ENCODE measurements at regions not wholly inside any gene's neighbourhood (a gene's known extent, or its start where the extent isn't known, plus 50 kb on each side); places are given as distances from the start of the nearest gene placed in this dataset.

DNA sequence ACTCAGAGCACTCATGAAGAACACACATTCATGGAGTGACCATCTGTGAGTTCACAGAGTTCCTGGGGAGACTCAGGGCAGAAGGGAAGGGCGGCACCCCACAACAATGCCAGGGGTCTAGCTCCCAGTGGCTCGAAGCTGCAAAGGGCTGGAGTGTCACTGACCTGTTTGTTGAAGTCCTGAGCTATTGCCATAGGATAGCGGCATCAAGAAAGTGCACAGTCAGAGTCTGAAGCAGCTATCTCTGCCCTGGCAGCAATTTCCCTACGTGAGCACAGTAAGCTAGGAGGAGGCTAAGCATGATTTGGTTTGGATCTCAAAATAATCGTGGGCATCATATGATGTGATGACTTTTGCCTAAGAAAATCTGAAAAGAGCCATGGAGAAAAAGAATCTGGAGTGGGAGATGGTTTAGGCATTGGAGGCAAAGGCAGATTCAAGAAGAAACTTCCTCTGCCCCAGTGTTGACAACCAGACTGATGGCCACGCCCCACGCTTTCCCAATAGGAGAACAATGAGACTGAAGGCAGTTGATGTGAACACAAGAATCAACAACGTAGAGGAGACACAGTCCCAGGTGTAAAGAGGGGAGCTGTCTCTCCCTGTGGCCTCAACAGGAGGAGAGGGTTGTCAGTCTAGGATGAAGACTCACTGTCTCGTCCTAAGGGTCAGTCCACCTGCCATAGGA is 100.0 kb upstream of the SLC25A33 start:
- Histone ChIP-seq H3K36me3 (replicated peaks in 1 of 2; ENCODE audit: control extremely low read depth in 1 of 2, control insufficient read depth in 1 of 2, extremely low read depth in 1 of 2, insufficient read depth in 2 of 2, low read length in 1 of 2) (no peaks in the 10 kb centered on the region), H3K79me2 (ENCODE audit: control insufficient read depth, insufficient read depth, low read length) (no peaks in the 10 kb centered on the region), H3K9me3 (ENCODE audit: control extremely low read depth in 1 of 3, control insufficient read depth in 2 of 3, insufficient read depth in 1 of 3, low read length in 2 of 3) (no peaks in the 10 kb centered on the region), H3K4me3 (ENCODE audit: control extremely low read depth in 1 of 5, extremely low read depth in 1 of 5, insufficient read depth in 1 of 5, low read depth in 2 of 5, low read length in 4 of 5) (no peak overlapping the region), H3K9ac (ENCODE audit: low read length) (no peak overlapping the region), H3K27ac (ENCODE audit: low read length in 2 of 2) (no peak overlapping the region), H4K20me1 (ENCODE audit: control insufficient read depth, insufficient read depth, low read length, poor library complexity, severe bottlenecking) (no peaks in the 10 kb centered on the region), H3K27me3 (replicated peaks in 1 of 4; ENCODE audit: control extremely low read depth in 1 of 4, control insufficient read depth in 3 of 4, insufficient read depth in 4 of 4, low read length in 3 of 4) (no peaks in the 10 kb centered on the region), H2AFZ (ENCODE audit: insufficient read depth, low read depth, low read length, poor library complexity, severe bottlenecking) (no peak overlapping the region), H3K4me2 (replicated peaks; ENCODE audit: low read depth, low read length, poor library complexity, severe bottlenecking) (no peak overlapping the region), H3K4me1 (ENCODE audit: control insufficient read depth in 2 of 2, insufficient read depth in 2 of 2, low read length in 2 of 2) (no peaks in the 10 kb centered on the region)
- DNase-seq (no peak), ATAC-seq (ENCODE audit: low read depth) (no peak)
- Mint-ChIP-seq H3K27me3 (peaks cover 12% of the 10 kb centered on the region), H3K4me1 (no peaks in the 10 kb centered on the region), H3K4me3 (no peak overlapping the region), H3K9me3 (ENCODE audit: insufficient read depth) (no peaks in the 10 kb centered on the region), H3K27ac (no peak overlapping the region)
- WGBS (ENCODE audit: insufficient coverage): 79% methylated on average over 7 of the region's 9 CpGs
- intact Hi-C loops (cut with micrococcal nuclease): no loop called here
- ChIA-PET POLR2A (no interaction called here), CTCF (interaction anchor here (0.6 to 1.2 kb wide), 5 partner anchors 10 to 328 kb away, joined by 3 to 4 read pairs (median 3); no protein-coding TSS in a partner anchor)
- TF ChIP-seq, protein P1, sequence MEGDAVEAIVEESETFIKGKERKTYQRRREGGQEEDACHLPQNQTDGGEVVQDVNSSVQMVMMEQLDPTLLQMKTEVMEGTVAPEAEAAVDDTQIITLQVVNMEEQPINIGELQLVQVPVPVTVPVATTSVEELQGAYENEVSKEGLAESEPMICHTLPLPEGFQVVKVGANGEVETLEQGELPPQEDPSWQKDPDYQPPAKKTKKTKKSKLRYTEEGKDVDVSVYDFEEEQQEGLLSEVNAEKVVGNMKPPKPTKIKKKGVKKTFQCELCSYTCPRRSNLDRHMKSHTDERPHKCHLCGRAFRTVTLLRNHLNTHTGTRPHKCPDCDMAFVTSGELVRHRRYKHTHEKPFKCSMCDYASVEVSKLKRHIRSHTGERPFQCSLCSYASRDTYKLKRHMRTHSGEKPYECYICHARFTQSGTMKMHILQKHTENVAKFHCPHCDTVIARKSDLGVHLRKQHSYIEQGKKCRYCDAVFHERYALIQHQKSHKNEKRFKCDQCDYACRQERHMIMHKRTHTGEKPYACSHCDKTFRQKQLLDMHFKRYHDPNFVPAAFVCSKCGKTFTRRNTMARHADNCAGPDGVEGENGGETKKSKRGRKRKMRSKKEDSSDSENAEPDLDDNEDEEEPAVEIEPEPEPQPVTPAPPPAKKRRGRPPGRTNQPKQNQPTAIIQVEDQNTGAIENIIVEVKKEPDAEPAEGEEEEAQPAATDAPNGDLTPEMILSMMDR (IDR thresholded peaks at IDR 0.05): no peak
- no peak for TF ChIP-seq EZH2 (IDR thresholded peaks at IDR 0.05; ENCODE audit: borderline replicate concordance, insufficient read depth, low read depth, low read length, poor library complexity, severe bottlenecking)

DNA sequence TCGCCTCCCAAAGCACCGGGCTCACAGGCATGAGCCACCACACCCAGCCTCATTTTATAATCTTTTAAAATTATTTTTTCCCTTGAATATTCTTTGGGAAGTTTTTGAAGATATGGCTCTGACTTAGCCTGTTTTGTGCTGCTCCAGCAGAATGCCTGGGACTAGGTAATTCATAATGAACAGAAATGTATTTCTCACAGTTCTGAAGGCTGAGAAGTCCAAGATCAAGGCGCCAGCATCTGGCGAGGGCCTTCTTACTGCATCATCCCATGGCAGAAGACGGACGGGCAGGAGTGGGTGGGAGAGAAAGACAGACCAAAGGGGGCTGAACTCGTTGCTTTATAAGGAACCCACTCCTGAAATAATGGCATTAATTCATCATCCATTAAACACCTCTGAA is 99.0 kb upstream of the SLC25A33 start:
- ATAC-seq (ENCODE audit: low read depth): no peak
- peaks cover 12% of the 10 kb centered on the region for H3K27me3 Mint-ChIP-seq
- ChIA-PET CTCF (interaction anchor here (1.2 kb wide), 1 partner anchor 15 kb away, joined by 3 read pairs; no protein-coding TSS in a partner anchor), POLR2A (no interaction called here)
- Histone ChIP-seq H2AFZ (ENCODE audit: insufficient read depth, low read depth, low read length, poor library complexity, severe bottlenecking) (no peak overlapping the region), H3K27me3 (replicated peaks in 1 of 4; ENCODE audit: control extremely low read depth in 1 of 4, control insufficient read depth in 3 of 4, insufficient read depth in 4 of 4, low read length in 3 of 4) (no peaks in the 10 kb centered on the region), H3K9me3 (ENCODE audit: control extremely low read depth in 1 of 3, control insufficient read depth in 2 of 3, insufficient read depth in 1 of 3, low read length in 2 of 3) (no peaks in the 10 kb centered on the region), H3K36me3 (replicated peaks in 1 of 2; ENCODE audit: control extremely low read depth in 1 of 2, control insufficient read depth in 1 of 2, extremely low read depth in 1 of 2, insufficient read depth in 2 of 2, low read length in 1 of 2) (no peaks in the 10 kb centered on the region), H3K4me2 (replicated peaks; ENCODE audit: low read depth, low read length, poor library complexity, severe bottlenecking) (no peak overlapping the region), H3K9ac (ENCODE audit: low read length) (no peak overlapping the region), H3K4me3 (ENCODE audit: control extremely low read depth in 1 of 5, extremely low read depth in 1 of 5, insufficient read depth in 1 of 5, low read depth in 2 of 5, low read length in 4 of 5) (no peak overlapping the region), H3K79me2 (ENCODE audit: control insufficient read depth, insufficient read depth, low read length) (no peaks in the 10 kb centered on the region), H4K20me1 (ENCODE audit: control insufficient read depth, insufficient read depth, low read length, poor library complexity, severe bottlenecking) (no peaks in the 10 kb centered on the region), H3K27ac (ENCODE audit: low read length in 2 of 2) (no peak overlapping the region), H3K4me1 (ENCODE audit: control insufficient read depth in 2 of 2, insufficient read depth in 2 of 2, low read length in 2 of 2) (no peaks in the 10 kb centered on the region)
- H3K27ac Mint-ChIP-seq: no peak overlapping the region
- no peaks in the 10 kb centered on the region for H3K4me1 Mint-ChIP-seq
- intact Hi-C loops (cut with micrococcal nuclease): no loop called here
- no peak for DNase-seq
- WGBS (ENCODE audit: insufficient coverage): 100% methylated on average over 4 of the region's 7 CpGs
- H3K4me3 Mint-ChIP-seq: no peak overlapping the region
- H3K9me3 Mint-ChIP-seq (ENCODE audit: insufficient read depth): no peaks in the 10 kb centered on the region
- TF ChIP-seq, protein P1 (IDR thresholded peaks at IDR 0.05): no peak
- no peak for TF ChIP-seq EZH2 (IDR thresholded peaks at IDR 0.05; ENCODE audit: borderline replicate concordance, insufficient read depth, low read depth, low read length, poor library complexity, severe bottlenecking)
